ENCODE measurements at regions not wholly inside any gene's neighbourhood (a gene's known extent, or its start where the extent isn't known, plus 50 kb on each side); places are given as distances from the start of the nearest gene placed in this dataset.

GRCh38 chr5:118016396-118016795 lies 972.0 kb downstream of the DTWD2 start:
- ATAC-seq (no peak), DNase-seq (ENCODE audit: low read depth in 1 of 2, low spot score in 1 of 2) (no peak), FAIRE-seq (no peak)
- TF ChIP-seq NFE2L2 (conservative IDR thresholded peaks at IDR 0.05; ENCODE audit: low read length) (no peak), REST (IDR thresholded peaks at IDR 0.05) (no peak), CBX2 (IDR thresholded peaks at IDR 0.05; ENCODE audit: borderline replicate concordance, low read depth) (no peak), ESRRA (IDR thresholded peaks at IDR 0.05; ENCODE audit: borderline replicate concordance, low read length) (no peak), CTCF (IDR thresholded peaks at IDR 0.05) (no peak), HEYL (CRISPR knock-in tag; IDR thresholded peaks at IDR 0.05) (no peak), FOSL2 (IDR thresholded peaks at IDR 0.05) (no peak), FOSL2 (CRISPR knock-in tag; IDR thresholded peaks at IDR 0.05) (no peak), SMC3 (IDR thresholded peaks at IDR 0.05) (no peak), ZSCAN20 (CRISPR knock-in tag; IDR thresholded peaks at IDR 0.05) (no peak), KDM1A (IDR thresholded peaks at IDR 0.05; ENCODE audit: low read depth) (no peak), PHF8 (IDR thresholded peaks at IDR 0.05; ENCODE audit: borderline replicate concordance, low read depth) (no peak), BCL3 (IDR thresholded peaks at IDR 0.05) (no peak), SREBF2 (IDR thresholded peaks at IDR 0.05) (no peak)
- CTCF ChIA-PET: no interaction called here
- POLR2A ChIA-PET: no interaction called here
- H3K4me3 ChIP-seq: no peak overlapping the region
- H3K27ac ChIP-seq: no peak overlapping the region
- H3K4me1 ChIP-seq: no peaks in the 10 kb centered on the region
- no peak overlapping the region for H3K4me2 ChIP-seq
- no peaks in the 10 kb centered on the region for H3K9me3 ChIP-seq

GRCh38 chr5:118015511-118015910 lies 972.8 kb downstream of the DTWD2 start:
- CTCF ChIA-PET: no interaction called here
- no peaks in the 10 kb centered on the region for H3K9me3 ChIP-seq
- no peak overlapping the region for H3K4me2 ChIP-seq
- H3K4me3 ChIP-seq: no peak overlapping the region
- no peak overlapping the region for H3K27ac ChIP-seq
- FAIRE-seq (no peak), DNase-seq (ENCODE audit: low read depth in 1 of 2, low spot score in 1 of 2) (no peak), ATAC-seq (no peak)
- H3K4me1 ChIP-seq: no peaks in the 10 kb centered on the region
- WGBS (ENCODE audit: missing lambda C conversion rate): 0% methylated on average over 2 of the region's 2 CpGs
- TF ChIP-seq TP53 (CRISPR knock-in tag; IDR thresholded peaks at IDR 0.05) (no peak), HMGXB4 (CRISPR knock-in tag; IDR thresholded peaks at IDR 0.05; ENCODE audit: borderline replicate concordance) (no peak), ZFP36 (IDR thresholded peaks at IDR 0.05; ENCODE audit: borderline replicate concordance, partially characterized antibody) (no peak), MAZ (IDR thresholded peaks at IDR 0.05; ENCODE audit: borderline replicate concordance, low read depth, low read length) (no peak), KDM1A (IDR thresholded peaks at IDR 0.05; ENCODE audit: low read depth) (no peak), KDM5A (IDR thresholded peaks at IDR 0.05) (no peak), CHD4 (IDR thresholded peaks at IDR 0.05; ENCODE audit: borderline replicate concordance) (no peak), JUN (IDR thresholded peaks at IDR 0.05) (no peak), HDAC2 (IDR thresholded peaks at IDR 0.05) (no peak), SMC3 (IDR thresholded peaks at IDR 0.05) (no peak), CEBPB (IDR thresholded peaks at IDR 0.05) (no peak)
- POLR2A ChIA-PET: no interaction called here
